ENCODE measurements at regions not wholly inside any gene's neighbourhood (a gene's known extent, or its start where the extent isn't known, plus 50 kb on each side); places are given as distances from the start of the nearest gene placed in this dataset.

DNA sequence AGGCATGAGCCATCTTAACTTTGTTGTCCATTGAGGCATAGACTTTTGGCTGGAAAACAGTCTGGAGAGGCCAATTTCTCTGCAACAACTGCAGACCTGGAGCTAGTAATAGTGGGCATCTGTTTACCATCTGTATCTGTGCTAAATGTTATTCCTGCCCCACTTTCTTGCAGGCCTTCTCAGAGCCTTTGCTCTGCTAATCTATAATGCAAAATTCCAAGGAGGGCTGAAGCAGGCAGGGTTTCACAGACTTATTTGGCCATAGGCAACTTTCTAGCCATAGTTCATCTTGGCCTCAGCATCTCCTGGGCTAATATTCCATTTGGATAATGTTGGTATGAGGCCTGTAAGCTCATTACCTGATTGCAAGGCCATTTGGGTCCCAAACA lies 124.5 kb upstream of the CSF3R start:
- TF ChIP-seq, protein P1, sequence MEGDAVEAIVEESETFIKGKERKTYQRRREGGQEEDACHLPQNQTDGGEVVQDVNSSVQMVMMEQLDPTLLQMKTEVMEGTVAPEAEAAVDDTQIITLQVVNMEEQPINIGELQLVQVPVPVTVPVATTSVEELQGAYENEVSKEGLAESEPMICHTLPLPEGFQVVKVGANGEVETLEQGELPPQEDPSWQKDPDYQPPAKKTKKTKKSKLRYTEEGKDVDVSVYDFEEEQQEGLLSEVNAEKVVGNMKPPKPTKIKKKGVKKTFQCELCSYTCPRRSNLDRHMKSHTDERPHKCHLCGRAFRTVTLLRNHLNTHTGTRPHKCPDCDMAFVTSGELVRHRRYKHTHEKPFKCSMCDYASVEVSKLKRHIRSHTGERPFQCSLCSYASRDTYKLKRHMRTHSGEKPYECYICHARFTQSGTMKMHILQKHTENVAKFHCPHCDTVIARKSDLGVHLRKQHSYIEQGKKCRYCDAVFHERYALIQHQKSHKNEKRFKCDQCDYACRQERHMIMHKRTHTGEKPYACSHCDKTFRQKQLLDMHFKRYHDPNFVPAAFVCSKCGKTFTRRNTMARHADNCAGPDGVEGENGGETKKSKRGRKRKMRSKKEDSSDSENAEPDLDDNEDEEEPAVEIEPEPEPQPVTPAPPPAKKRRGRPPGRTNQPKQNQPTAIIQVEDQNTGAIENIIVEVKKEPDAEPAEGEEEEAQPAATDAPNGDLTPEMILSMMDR (IDR thresholded peaks at IDR 0.05 in 4 of 5, conservative IDR thresholded peaks at IDR 0.05 in 1 of 5), result no peak
- TF ChIP-seq POLR2A (IDR thresholded peaks at IDR 0.05), result no peak

Data from gastrocnemius medialis (tissue), 4 donors.